DMS53 treated with DMSO at 0.1 percent for 48 hours (cell line): ENCODE measurements at regions not wholly inside any gene's neighbourhood (a gene's known extent, or its start where the extent isn't known, plus 50 kb on each side); places are given as distances from the start of the nearest gene placed in this dataset.

Source experiments
- DNase-seq: peaks from one replicate; lab custom pipeline; 2025; ENCODE audit not compliant: unreplicated experiment; lab: John Stamatoyannopoulos, UW

DNA sequence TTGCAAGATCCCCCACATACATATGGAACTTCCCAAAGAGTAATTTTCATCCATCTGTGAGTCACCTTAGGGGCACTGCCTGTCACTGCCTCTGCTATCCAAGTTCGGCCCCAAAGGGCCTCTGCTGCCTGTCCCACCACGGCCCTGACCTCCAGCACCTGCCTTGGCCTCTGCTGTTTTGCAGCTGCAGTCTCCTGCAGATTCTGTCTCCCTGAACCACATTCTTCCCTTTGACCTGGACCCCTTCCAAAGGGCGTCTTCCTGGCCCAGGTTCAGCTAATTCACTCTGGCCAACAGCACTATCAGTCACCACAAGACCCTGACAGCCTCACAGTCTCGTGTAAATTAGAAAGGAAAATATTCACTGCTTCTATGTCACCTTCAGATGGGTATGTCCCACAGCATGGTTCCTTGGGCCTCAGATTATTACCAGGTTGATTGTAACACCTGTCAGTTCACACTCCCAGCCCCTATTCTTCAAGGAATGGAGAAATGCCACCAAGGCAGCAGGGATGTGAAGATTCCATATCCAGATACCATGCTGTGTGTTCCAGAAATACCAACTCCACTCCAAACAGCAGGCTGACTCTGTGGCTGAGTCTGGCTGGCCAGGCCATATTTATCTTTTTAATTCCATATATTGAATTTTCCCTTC lies 479.3 kb downstream of the ARHGEF28 start:
- no peak for DNase-seq

GRCh38 chr5:74103131-74104023 lies 477.4 kb downstream of the ARHGEF28 start:
- no peak for DNase-seq

DNA sequence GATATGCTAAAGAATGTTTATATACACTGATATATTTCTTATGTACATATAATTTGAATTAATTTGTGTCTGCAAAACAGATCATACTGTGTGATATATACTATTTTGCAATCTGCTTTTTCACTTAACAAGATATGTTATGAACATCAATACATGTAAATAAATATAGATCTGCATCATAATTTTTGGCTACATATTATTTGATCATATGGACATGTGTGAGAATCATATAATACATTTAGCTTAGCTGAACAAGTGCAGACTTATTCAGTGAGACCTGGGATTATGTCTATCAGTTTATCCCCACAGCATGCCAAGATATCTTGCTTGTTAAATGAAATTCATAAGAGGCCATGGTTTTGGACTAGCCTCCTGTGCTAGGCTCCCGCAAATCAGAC lies 474.3 kb downstream of the ARHGEF28 start:
- DNase-seq: no peak

GRCh38 chr5:74099538-74100267 lies 473.7 kb downstream of the ARHGEF28 start:
- DNase-seq: no peak

GRCh38 chr5:74098941-74099340 lies 472.9 kb downstream of the ARHGEF28 start:
- no peak for DNase-seq

- no peak for DNase-seq
Observed at GRCh38 chr5:74098456-74098855, 472.5 kb downstream of the ARHGEF28 start.

DNA sequence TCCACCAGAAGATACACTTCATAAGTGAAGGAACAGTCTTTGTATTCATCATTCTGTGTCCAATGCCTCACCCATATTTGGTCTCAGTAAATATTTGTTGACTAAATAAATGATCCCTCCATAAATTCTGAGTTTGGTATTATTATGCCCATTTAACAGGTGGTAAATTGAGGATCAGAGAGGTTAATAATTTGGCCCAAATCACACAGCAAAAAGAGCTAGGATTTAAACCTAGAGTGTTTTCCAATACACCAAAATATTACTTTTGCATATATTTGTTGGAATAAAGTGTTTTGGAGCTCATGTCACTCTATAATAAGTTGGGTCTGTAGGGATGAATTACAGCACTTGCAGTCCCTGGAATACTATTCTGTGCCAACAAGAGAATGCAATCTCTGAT lies 470.3 kb downstream of the ARHGEF28 start:
- no peak for DNase-seq

- DNase-seq: no peak
Observed at GRCh38 chr5:74095871-74096270, 469.9 kb downstream of the ARHGEF28 start.

DNA sequence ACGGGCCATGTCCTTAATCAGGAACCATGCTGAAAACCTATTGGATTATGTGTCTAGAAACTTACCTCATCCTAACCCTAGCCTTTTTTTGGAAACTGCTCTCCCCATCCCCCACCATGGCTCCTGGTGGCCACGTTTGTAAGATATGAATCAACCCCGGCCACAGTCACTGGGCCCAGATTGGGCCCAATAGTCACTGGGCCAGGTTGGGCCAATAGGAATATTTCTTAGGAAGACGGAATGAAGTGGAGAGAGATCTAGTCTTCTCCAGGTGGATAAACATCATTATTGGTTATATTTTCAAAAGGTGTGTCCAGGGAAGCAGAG lies 468.7 kb downstream of the ARHGEF28 start:
- no peak for DNase-seq

- DNase-seq: no peak
Observed at GRCh38 chr5:74094096-74094781, 468.2 kb downstream of the ARHGEF28 start.

- DNase-seq: no peak
Observed at GRCh38 chr5:74093561-74093960, 467.6 kb downstream of the ARHGEF28 start.

DNA sequence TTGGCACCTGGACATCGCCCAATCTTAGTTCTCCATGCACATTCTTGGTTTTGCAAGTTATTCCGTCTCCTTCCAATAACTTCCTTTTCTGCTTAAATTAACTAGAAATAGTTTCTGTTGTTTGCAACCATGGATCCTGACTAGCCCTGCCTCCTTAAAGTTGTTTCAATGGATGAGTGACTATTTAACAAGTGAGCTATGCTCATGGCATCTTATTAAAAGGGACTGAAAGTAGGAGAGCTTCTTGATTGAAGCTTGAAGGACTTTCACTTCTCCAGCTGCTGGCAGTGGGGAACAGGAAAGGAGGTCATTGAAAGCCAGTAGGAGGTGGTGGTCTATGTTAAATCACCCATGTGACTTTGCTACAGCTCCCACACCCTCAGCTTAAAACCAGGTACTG lies 466.8 kb downstream of the ARHGEF28 start:
- no peak for DNase-seq

DNA sequence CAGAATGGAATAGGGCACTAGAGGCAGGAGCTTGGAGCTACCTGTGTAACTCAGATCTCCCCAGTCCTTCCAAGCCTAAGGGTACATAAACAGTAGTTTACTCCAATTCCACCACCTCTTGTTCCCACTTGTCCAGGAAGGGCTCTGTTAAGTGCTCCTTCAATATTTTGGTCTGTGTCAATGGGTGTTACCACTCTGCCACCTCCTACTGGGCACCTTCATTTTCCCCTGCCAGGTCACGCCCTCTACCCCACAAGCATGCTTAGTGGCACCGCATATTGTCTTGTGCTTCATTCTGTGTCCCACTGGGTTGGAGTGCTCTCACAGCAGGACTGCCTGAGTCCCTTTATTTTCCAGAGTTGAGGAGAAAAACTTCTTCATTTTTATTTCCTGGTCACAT lies 459.8 kb downstream of the ARHGEF28 start:
- DNase-seq: no peak

DNA sequence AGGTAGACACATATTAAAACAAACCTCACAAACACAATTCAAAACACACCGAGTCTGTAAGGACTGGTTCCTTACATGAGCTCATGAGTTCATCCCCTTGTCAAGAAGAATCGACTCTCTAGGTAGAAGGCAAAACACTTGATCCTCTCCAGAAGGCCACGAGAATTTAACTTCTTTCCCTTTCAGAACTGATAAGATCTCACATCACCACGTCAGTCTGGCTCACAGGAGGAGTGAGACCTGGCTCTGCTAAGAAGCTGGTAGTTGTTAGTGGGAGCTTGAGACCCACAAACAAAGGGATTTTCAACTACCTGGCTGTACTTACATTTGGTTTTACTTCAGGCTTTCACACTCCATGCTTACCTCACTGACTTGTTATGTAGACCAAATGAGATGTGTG lies 459.2 kb downstream of the ARHGEF28 start:
- no peak for DNase-seq

GRCh38 chr5:74083096-74083791 lies 457.2 kb downstream of the ARHGEF28 start:
- no peak for DNase-seq

DNA sequence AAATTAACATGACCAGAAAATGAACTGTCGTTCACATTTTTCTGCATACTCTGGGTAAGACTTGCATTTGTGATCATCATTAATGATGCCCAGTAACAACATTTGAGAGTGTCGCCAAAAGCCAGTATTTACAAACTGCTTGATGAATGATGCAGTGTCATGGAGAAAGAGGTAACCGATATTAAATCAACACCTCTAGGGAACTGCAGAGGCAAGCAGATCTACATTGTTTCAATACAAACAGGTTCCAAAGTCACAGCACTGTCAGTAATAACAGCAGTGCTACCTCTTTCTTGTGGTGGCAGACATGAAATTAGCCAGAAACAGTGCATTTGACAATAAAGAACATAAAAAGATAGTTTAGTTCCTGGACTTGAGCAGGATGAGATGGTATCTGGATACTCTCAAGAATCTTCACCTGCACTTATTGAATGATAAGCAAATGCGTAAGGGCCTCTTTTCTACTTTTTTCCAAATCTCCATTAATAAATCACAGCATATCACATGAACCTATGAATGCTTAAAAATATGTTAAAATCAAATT lies 456.6 kb downstream of the ARHGEF28 start:
- peak; percentile 18 for DNase-seq

GRCh38 chr5:74081126-74081525 lies 455.1 kb downstream of the ARHGEF28 start:
- no peak for DNase-seq

DNA sequence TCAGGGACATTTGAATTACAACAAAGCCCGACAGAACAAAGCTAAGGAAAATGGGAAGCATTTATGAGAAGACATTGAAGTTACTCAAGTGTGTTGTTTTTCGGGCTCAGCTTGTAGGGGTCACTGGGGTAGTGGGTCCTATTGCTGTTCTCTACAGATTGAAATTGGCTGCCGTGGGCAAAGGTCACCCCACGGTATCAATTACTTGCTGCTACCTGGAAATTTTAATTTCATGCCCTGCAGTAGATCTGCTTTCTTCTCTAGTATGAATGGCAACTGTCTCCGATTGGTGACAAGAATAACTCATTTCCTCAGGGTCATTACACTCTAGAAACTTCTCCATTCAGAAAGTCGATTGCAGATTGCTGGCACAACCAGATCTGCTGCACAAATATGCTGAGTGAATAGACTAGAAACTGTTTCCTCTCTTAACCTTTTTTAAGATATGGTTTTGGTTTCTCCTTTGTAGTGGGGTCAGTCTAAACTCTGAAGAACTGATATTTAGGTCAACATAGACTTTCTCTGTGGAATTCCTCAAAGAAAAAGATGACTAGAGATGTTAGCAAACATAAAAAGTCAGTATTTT lies 454.1 kb downstream of the ARHGEF28 start:
- no peak for DNase-seq

- peak; percentile 62 for DNase-seq
Observed at GRCh38 chr5:74075501-74076484, 449.8 kb downstream of the ARHGEF28 start.
